Smooth muscle cell (in vitro differentiated cells): ENCODE measurements at regions not wholly inside any gene's neighbourhood (a gene's known extent, or its start where the extent isn't known, plus 50 kb on each side); places are given as distances from the start of the nearest gene placed in this dataset.
"Not testable (repeated sequence)": the region's sequence is repeated elsewhere in the genome, so short reads cannot be mapped to it uniquely, and the experiment has no call there.

Experiments
- DNase-seq: peaks from one replicate; lab custom pipeline; 2025; ENCODE audit not compliant: unreplicated experiment; lab: John Stamatoyannopoulos, UW
- H2AFZ ChIP-seq: fragments of 200-600 bp; sonication (generic); 2 replicates; pipeline ENCODE4 v1.6.0; 2016; ENCODE audit warnings: antibody characterized with exemption, low read depth, mild to moderate bottlenecking
- H3F3A ChIP-seq: fragments of 200-600 bp; sonication (generic); 2 replicates; pipeline ENCODE4 v1.6.0; 2017; ENCODE audit warnings: antibody characterized with exemption, low read depth
- H3K27ac ChIP-seq: fragments of 200-600 bp; sonication (generic); 2 replicates; pipeline ENCODE4 v1.5.1; 2016; ENCODE audit warnings: low read depth, mild to moderate bottlenecking
- H3K27me3 ChIP-seq: fragments of 200-600 bp; sonication (generic); 2 replicates; pipeline ENCODE4 v1.6.1; 2016; ENCODE audit warnings: low read depth, mild to moderate bottlenecking
- H3K36me3 ChIP-seq: fragments of 200-600 bp; sonication (generic); 2 replicates; pipeline ENCODE4 v1.5.1; 2016; ENCODE audit warnings: low read depth
- H3K4me1 ChIP-seq: fragments of 200-600 bp; sonication (generic); 2 replicates; pipeline ENCODE4 v1.5.1; 2016; ENCODE audit warnings: low read depth
- H3K4me2 ChIP-seq: fragments of 200-600 bp; sonication (generic); 2 replicates; pipeline ENCODE4 v1.6.0; 2016; ENCODE audit warnings: mild to moderate bottlenecking
- H3K4me3 ChIP-seq: fragments of 200-600 bp; sonication (generic); 2 replicates; pipeline ENCODE4 v1.5.1; 2016; ENCODE audit warnings: mild to moderate bottlenecking
- H3K79me2 ChIP-seq: fragments of 200-600 bp; sonication (generic); 2 replicates; pipeline ENCODE4 v1.6.0; 2016; ENCODE audit warnings: low read depth, mild to moderate bottlenecking
- H3K9ac ChIP-seq: fragments of 200-600 bp; sonication (generic); 2 replicates; pipeline ENCODE4 v1.6.0; 2016; ENCODE audit warnings: low read depth
- H3K9me3 ChIP-seq: fragments of 200-600 bp; sonication (generic); replicated peaks from 2 replicates; pipeline ENCODE4 v1.5.1; 2016; ENCODE audit warnings: low read depth
- H4K20me1 ChIP-seq: fragments of 200-600 bp; sonication (generic); 2 replicates; pipeline ENCODE4 v1.6.0; 2016; ENCODE audit warnings: low read depth
- WGBS: methylation state at CpG from one replicate; pipeline ENCODE4 v1.1.7; 2016; ENCODE audit warnings: low lambda C conversion rate; 5-methylcytosine and 5-hydroxymethylcytosine counted together
- TF ChIP-seq, protein P1 (sequence below): fragments of 200-600 bp; sonication (generic); IDR thresholded peaks from 2 replicates; pipeline ENCODE4 v1.5.1; 2017; ENCODE audit warnings: borderline replicate concordance, mild to moderate bottlenecking, antibody characterized with exemption; ENCODE audit not compliant: insufficient read depth, poor library complexity, severe bottlenecking

- H2AFZ ChIP-seq: no peak overlapping the region
- no peaks in the 10 kb centered on the region for H3K27me3 ChIP-seq
- no peaks in the 10 kb centered on the region for H4K20me1 ChIP-seq
- 52% methylated on average over 1 of the region's 1 CpG for WGBS
- TF ChIP-seq, protein P1, sequence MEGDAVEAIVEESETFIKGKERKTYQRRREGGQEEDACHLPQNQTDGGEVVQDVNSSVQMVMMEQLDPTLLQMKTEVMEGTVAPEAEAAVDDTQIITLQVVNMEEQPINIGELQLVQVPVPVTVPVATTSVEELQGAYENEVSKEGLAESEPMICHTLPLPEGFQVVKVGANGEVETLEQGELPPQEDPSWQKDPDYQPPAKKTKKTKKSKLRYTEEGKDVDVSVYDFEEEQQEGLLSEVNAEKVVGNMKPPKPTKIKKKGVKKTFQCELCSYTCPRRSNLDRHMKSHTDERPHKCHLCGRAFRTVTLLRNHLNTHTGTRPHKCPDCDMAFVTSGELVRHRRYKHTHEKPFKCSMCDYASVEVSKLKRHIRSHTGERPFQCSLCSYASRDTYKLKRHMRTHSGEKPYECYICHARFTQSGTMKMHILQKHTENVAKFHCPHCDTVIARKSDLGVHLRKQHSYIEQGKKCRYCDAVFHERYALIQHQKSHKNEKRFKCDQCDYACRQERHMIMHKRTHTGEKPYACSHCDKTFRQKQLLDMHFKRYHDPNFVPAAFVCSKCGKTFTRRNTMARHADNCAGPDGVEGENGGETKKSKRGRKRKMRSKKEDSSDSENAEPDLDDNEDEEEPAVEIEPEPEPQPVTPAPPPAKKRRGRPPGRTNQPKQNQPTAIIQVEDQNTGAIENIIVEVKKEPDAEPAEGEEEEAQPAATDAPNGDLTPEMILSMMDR: no peak
- no peaks in the 10 kb centered on the region for H3F3A ChIP-seq
- no peak for DNase-seq
- H3K4me3 ChIP-seq: no peak overlapping the region
- no peaks in the 10 kb centered on the region for H3K79me2 ChIP-seq
- H3K27ac ChIP-seq: no peak overlapping the region
- no peak overlapping the region for H3K4me2 ChIP-seq
- no peaks in the 10 kb centered on the region for H3K9me3 ChIP-seq
- no peaks in the 10 kb centered on the region for H3K4me1 ChIP-seq
- no peaks in the 10 kb centered on the region for H3K36me3 ChIP-seq
- no peak overlapping the region for H3K9ac ChIP-seq
Measured at GRCh38 chr14:22251090-22251489, 337.9 kb downstream of the DAD1 start.

DNA sequence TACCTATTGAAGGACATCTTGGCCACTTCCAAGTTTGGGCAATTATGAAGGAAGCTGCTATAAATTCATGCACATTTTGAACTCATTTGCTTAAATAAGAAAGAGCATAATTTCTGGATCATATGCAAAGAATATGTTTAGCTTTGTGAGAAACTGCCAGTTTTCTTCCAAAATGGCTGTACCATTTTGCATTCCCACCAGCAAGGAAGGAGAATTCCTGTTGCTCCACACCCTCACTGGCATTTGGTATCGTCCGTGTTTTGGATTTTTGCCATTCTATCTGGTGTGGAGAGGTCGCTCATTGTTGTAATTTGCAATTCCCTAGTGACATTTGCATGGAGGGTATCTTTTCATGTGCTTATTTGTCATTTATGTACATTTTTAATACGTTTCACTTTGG lies 339.3 kb downstream of the DAD1 start:
- Histone ChIP-seq H3K4me2 (no peak overlapping the region), H3F3A (no peaks in the 10 kb centered on the region), H3K36me3 (no peaks in the 10 kb centered on the region), H3K79me2 (no peaks in the 10 kb centered on the region), H3K4me1 (no peaks in the 10 kb centered on the region), H4K20me1 (no peaks in the 10 kb centered on the region), H3K4me3 (no peak overlapping the region), H2AFZ (no peak overlapping the region), H3K27ac (no peak overlapping the region), H3K9me3 (no peaks in the 10 kb centered on the region), H3K9ac (no peak overlapping the region), H3K27me3 (no peaks in the 10 kb centered on the region)
- no peak for DNase-seq
- TF ChIP-seq, protein P1: no peak
- WGBS: 76% methylated on average over 4 of the region's 4 CpGs

DNA sequence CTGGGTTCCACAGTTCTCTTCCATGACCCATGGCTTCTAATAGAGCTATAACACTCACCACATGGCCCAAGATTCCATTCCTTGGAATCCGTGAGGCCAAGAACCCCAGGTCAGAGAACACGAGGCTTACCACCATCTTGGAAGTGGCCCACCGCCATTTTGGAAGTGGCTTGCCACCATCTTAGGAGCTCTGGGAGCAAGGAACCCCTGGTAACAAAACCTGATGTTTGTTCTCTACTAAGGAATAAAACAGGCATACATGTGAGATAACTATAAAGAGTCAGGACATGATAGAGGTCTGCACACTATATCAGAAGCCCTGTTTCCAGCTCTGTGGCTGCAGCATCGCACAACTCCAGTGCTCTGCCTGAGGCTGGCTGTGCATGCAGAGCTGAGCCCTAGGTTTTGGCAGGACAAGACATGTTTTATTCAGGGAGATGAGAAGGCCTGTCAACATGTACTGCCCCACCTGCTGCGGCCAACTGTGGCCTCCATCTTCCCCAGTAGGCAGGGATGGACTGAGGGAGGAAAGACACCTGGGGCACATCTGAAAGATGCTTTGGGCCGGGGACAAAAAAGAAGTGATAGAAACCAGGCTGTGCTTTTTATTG lies 344.9 kb downstream of the DAD1 start:
- no peak overlapping the region for H3K4me3 ChIP-seq
- no peak overlapping the region for H3K27ac ChIP-seq
- no peaks in the 10 kb centered on the region for H3K4me1 ChIP-seq
- no peak for DNase-seq
- H3K9me3 ChIP-seq: no peaks in the 10 kb centered on the region
- no peaks in the 10 kb centered on the region for H3K79me2 ChIP-seq
- H3K36me3 ChIP-seq: no peaks in the 10 kb centered on the region
- TF ChIP-seq, protein P1: no peak
- no peaks in the 10 kb centered on the region for H3K27me3 ChIP-seq
- no peak overlapping the region for H3K4me2 ChIP-seq
- H2AFZ ChIP-seq: no peak overlapping the region
- no peak overlapping the region for H3K9ac ChIP-seq
- H3F3A ChIP-seq: no peaks in the 10 kb centered on the region
- 92% methylated on average over 6 of the region's 6 CpGs for WGBS
- no peaks in the 10 kb centered on the region for H4K20me1 ChIP-seq

- not testable (repeated sequence) for H4K20me1 ChIP-seq, H3K79me2 ChIP-seq, H3K9ac ChIP-seq, H2AFZ ChIP-seq, H3K4me2 ChIP-seq, H3K4me3 ChIP-seq, DNase-seq, H3K36me3 ChIP-seq, H3K27ac ChIP-seq, H3F3A ChIP-seq, H3K27me3 ChIP-seq, H3K9me3 ChIP-seq, H3K4me1 ChIP-seq
- WGBS: 73% methylated on average over 3 of the region's 3 CpGs
Measured at GRCh38 chr14:22238320-22238719, 350.7 kb downstream of the DAD1 start.
